ENCODE measurements at regions not wholly inside any gene's neighbourhood (a gene's known extent, or its start where the extent isn't known, plus 50 kb on each side); places are given as distances from the start of the nearest gene placed in this dataset.

DNA sequence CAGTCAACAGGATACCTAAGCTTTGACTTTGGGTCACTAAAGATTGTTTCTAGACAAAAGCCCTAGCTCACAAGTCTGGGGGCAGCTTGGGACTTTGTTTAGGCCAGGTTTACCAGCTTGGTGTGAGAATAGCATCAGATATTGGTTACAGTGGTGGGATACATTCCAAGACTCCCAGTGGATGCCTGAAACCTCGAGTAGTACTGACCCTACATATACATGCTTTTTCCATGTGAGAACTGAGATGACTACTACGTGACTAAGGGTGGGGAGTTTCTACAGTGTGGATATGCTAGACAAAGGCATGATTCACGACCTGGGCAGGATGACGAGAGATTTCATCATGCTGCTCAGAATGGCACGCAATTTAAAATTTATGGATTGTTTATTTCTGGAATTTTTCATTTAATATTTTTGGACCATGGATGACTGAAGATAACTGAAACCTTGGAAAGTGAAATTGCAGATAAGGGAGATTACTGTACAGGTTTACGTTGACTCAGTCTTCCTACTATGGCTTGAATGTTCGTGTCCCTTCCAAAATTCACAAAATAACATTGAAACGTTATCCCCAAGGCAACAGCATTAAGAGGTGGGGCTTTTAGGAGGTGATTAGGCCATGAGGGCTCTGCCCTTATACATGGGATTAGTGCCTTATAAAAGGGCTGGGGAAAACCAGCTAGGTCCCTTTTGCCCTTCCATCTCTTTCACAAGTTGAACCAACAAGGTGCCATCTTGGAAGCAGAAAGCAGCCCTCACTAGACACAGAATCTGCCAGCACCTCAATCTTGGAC, 50.2 kb upstream of the CTAGE1 start:
- Histone ChIP-seq H3K4me3 (ENCODE audit: control insufficient read depth in 1 of 2, extremely low read depth in 1 of 2, low read length in 1 of 2) (no peak overlapping the region), H3K27ac (ENCODE audit: low read length) (no peak overlapping the region), H3K36me3 (ENCODE audit: control insufficient read depth in 2 of 2, extremely low read depth in 1 of 2, insufficient read depth in 1 of 2, low read length in 1 of 2) (no peaks in the 10 kb centered on the region), H3K9me3 (no peaks in the 10 kb centered on the region), H3K4me1 (ENCODE audit: control insufficient read depth in 1 of 2, extremely low read depth in 1 of 2, insufficient read depth in 2 of 2, low read length in 2 of 2) (peaks cover 0 to 7% of the 10 kb centered on the region in 2 experiments), H3K27me3 (replicated peaks in 1 of 2; ENCODE audit: control insufficient read depth in 2 of 2, extremely low read depth in 1 of 2, insufficient read depth in 2 of 2, low read length in 1 of 2) (no peaks in the 10 kb centered on the region)
- WGBS (ENCODE audit: insufficient coverage), result 87% methylated on average over 3 of the region's 8 CpGs
- ATAC-seq (replicated peaks in 1 of 4), result no peak
- no peak for DNase-seq
- Mint-ChIP-seq H3K4me1 (peaks cover 0 to 4% (median 0%) of the 10 kb centered on the region in 3 donors), H3K27ac (no peak overlapping the region), H3K27me3 (peaks cover 0 to 3% of the 10 kb centered on the region in 2 donors), H3K9me3 (peaks cover 0 to 4% (median 3%) of the 10 kb centered on the region in 3 donors), H3K4me3 (no peak overlapping the region), H3K36me3 (no peaks in the 10 kb centered on the region)
- ChIA-PET POLR2A (no interaction called here), CTCF (no interaction called here)

DNA sequence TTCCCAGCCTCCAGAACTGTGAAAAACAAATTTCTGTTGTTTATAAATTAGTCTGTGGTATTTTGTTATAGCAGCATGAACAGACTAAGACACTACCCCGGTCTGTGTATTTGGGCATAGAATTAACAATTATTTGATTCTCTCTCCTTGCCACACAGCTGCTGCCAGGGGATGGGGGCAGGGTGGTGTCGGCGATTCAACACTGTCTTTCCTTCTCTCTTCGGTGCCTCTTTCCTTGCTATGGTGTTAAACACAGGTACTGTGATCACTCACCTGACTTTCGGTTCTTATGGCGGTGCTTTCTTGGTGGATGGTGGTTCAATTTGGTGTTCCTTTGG, 50.8 kb upstream of the CTAGE1 start:
- H3K36me3 ChIP-seq (ENCODE audit: control insufficient read depth in 2 of 2, extremely low read depth in 1 of 2, insufficient read depth in 1 of 2, low read length in 1 of 2), result no peaks in the 10 kb centered on the region
- ATAC-seq (replicated peaks in 1 of 4), result no peak
- Mint-ChIP-seq H3K4me1 (peaks cover 0 to 4% (median 0%) of the 10 kb centered on the region in 3 donors), H3K9me3 (peaks cover 0 to 4% (median 3%) of the 10 kb centered on the region in 3 donors), H3K36me3 (no peaks in the 10 kb centered on the region), H3K4me3 (no peak overlapping the region), H3K27ac (no peak overlapping the region), H3K27me3 (peaks cover 0 to 3% of the 10 kb centered on the region in 2 donors)
- CTCF ChIA-PET, result no interaction called here
- no peak overlapping the region for H3K4me3 ChIP-seq (ENCODE audit: control insufficient read depth in 1 of 2, extremely low read depth in 1 of 2, low read length in 1 of 2)
- 100% methylated on average over 3 of the region's 6 CpGs for WGBS (ENCODE audit: insufficient coverage)
- no peaks in the 10 kb centered on the region for H3K9me3 ChIP-seq
- no peak for DNase-seq
- POLR2A ChIA-PET, result no interaction called here
- peaks cover 0 to 7% of the 10 kb centered on the region in 2 experiments for H3K4me1 ChIP-seq (ENCODE audit: control insufficient read depth in 1 of 2, extremely low read depth in 1 of 2, insufficient read depth in 2 of 2, low read length in 2 of 2)
- H3K27ac ChIP-seq (ENCODE audit: low read length), result no peak overlapping the region
- no peaks in the 10 kb centered on the region for H3K27me3 ChIP-seq (replicated peaks in 1 of 2; ENCODE audit: control insufficient read depth in 2 of 2, extremely low read depth in 1 of 2, insufficient read depth in 2 of 2, low read length in 1 of 2)

GRCh38 chr18:22469061-22469734, 51.5 kb upstream of the CTAGE1 start:
- DNase-seq, result no peak
- Histone ChIP-seq H3K36me3 (ENCODE audit: control insufficient read depth in 2 of 2, extremely low read depth in 1 of 2, insufficient read depth in 1 of 2, low read length in 1 of 2) (no peaks in the 10 kb centered on the region), H3K4me3 (ENCODE audit: control insufficient read depth in 1 of 2, extremely low read depth in 1 of 2, low read length in 1 of 2) (no peak overlapping the region), H3K27me3 (replicated peaks in 1 of 2; ENCODE audit: control insufficient read depth in 2 of 2, extremely low read depth in 1 of 2, insufficient read depth in 2 of 2, low read length in 1 of 2) (no peaks in the 10 kb centered on the region), H3K9me3 (no peaks in the 10 kb centered on the region), H3K4me1 (ENCODE audit: control insufficient read depth in 1 of 2, extremely low read depth in 1 of 2, insufficient read depth in 2 of 2, low read length in 2 of 2) (peaks cover 0 to 7% of the 10 kb centered on the region in 2 experiments), H3K27ac (ENCODE audit: low read length) (no peak overlapping the region)
- peaks cover 2 to 4% (median 3%) of the 10 kb centered on the region in 3 donors for H3K9me3 Mint-ChIP-seq
- peaks cover 0 to 4% (median 0%) of the 10 kb centered on the region in 3 donors for H3K4me1 Mint-ChIP-seq
- no CpG with 5 or more reads among the region's 6 CpGs for WGBS (ENCODE audit: insufficient coverage)
- no peak overlapping the region for H3K4me3 Mint-ChIP-seq
- no peaks in the 10 kb centered on the region for H3K36me3 Mint-ChIP-seq
- CTCF ChIA-PET, result no interaction called here
- peaks cover 0 to 3% of the 10 kb centered on the region in 2 donors for H3K27me3 Mint-ChIP-seq
- POLR2A ChIA-PET, result no interaction called here
- ATAC-seq (replicated peaks in 1 of 4), result no peak
- no peak overlapping the region for H3K27ac Mint-ChIP-seq

DNA sequence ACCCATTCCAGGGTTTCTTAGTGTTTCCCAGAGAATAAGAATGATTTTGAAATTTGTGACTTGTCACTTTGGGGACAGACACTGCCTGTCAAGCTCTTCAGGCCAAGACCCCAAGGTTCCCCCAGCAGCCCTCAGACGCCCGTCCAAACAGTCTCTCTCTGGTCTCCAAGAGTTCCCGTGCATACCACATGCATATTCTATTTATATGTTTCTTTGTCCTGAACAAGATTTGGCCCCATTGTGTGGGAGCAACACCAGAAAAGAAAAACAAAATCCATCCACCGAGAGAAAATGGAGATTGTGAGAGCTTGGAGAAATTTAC, 52.2 kb upstream of the CTAGE1 start:
- peaks cover 0 to 3% of the 10 kb centered on the region in 2 donors for H3K27me3 Mint-ChIP-seq
- Histone ChIP-seq H3K27me3 (replicated peaks in 1 of 2; ENCODE audit: control insufficient read depth in 2 of 2, extremely low read depth in 1 of 2, insufficient read depth in 2 of 2, low read length in 1 of 2) (no peaks in the 10 kb centered on the region), H3K27ac (ENCODE audit: low read length) (no peak overlapping the region), H3K4me1 (ENCODE audit: control insufficient read depth in 1 of 2, extremely low read depth in 1 of 2, insufficient read depth in 2 of 2, low read length in 2 of 2) (peaks cover 0 to 7% of the 10 kb centered on the region in 2 experiments), H3K9me3 (no peaks in the 10 kb centered on the region), H3K36me3 (ENCODE audit: control insufficient read depth in 2 of 2, extremely low read depth in 1 of 2, insufficient read depth in 1 of 2, low read length in 1 of 2) (no peaks in the 10 kb centered on the region), H3K4me3 (ENCODE audit: control insufficient read depth in 1 of 2, extremely low read depth in 1 of 2, low read length in 1 of 2) (no peak overlapping the region)
- DNase-seq, result no peak
- H3K4me3 Mint-ChIP-seq, result no peak overlapping the region
- ATAC-seq (replicated peaks in 1 of 4), result no peak
- CTCF ChIA-PET, result no interaction called here
- 80% methylated on average over 2 of the region's 4 CpGs for WGBS (ENCODE audit: insufficient coverage)
- H3K4me1 Mint-ChIP-seq, result peaks cover 0 to 4% (median 0%) of the 10 kb centered on the region in 3 donors
- no peak overlapping the region for H3K27ac Mint-ChIP-seq
- H3K9me3 Mint-ChIP-seq, result peaks cover 2 to 4% (median 3%) of the 10 kb centered on the region in 3 donors
- no peaks in the 10 kb centered on the region for H3K36me3 Mint-ChIP-seq
- POLR2A ChIA-PET, result no interaction called here

GRCh38 chr18:22470248-22471235, 52.8 kb upstream of the CTAGE1 start:
- H3K27ac ChIP-seq (ENCODE audit: low read length), result no peak overlapping the region
- H3K4me3 Mint-ChIP-seq, result no peak overlapping the region
- H3K9me3 ChIP-seq, result no peaks in the 10 kb centered on the region
- H3K9me3 Mint-ChIP-seq, result peaks cover 2 to 8% (median 7%) of the 10 kb centered on the region in 3 donors
- DNase-seq (no peak), ATAC-seq (replicated peaks in 1 of 4) (no peak)
- ChIA-PET POLR2A (no interaction called here), CTCF (no interaction called here)
- H3K27me3 Mint-ChIP-seq, result peaks cover 0 to 5% of the 10 kb centered on the region in 2 donors
- 75% methylated on average over 10 of the region's 12 CpGs for WGBS (ENCODE audit: insufficient coverage)
- H3K27me3 ChIP-seq (replicated peaks in 1 of 2; ENCODE audit: control insufficient read depth in 2 of 2, extremely low read depth in 1 of 2, insufficient read depth in 2 of 2, low read length in 1 of 2), result no peaks in the 10 kb centered on the region
- H3K4me1 Mint-ChIP-seq, result peaks cover 0 to 4% (median 0%) of the 10 kb centered on the region in 3 donors
- no peaks in the 10 kb centered on the region for H3K36me3 Mint-ChIP-seq
- H3K36me3 ChIP-seq (ENCODE audit: control insufficient read depth in 2 of 2, extremely low read depth in 1 of 2, insufficient read depth in 1 of 2, low read length in 1 of 2), result no peaks in the 10 kb centered on the region
- H3K27ac Mint-ChIP-seq, result no peak overlapping the region
- H3K4me3 ChIP-seq (ENCODE audit: control insufficient read depth in 1 of 2, extremely low read depth in 1 of 2, low read length in 1 of 2), result no peak overlapping the region
- peaks cover 0 to 7% of the 10 kb centered on the region in 2 experiments for H3K4me1 ChIP-seq (ENCODE audit: control insufficient read depth in 1 of 2, extremely low read depth in 1 of 2, insufficient read depth in 2 of 2, low read length in 2 of 2)

DNA sequence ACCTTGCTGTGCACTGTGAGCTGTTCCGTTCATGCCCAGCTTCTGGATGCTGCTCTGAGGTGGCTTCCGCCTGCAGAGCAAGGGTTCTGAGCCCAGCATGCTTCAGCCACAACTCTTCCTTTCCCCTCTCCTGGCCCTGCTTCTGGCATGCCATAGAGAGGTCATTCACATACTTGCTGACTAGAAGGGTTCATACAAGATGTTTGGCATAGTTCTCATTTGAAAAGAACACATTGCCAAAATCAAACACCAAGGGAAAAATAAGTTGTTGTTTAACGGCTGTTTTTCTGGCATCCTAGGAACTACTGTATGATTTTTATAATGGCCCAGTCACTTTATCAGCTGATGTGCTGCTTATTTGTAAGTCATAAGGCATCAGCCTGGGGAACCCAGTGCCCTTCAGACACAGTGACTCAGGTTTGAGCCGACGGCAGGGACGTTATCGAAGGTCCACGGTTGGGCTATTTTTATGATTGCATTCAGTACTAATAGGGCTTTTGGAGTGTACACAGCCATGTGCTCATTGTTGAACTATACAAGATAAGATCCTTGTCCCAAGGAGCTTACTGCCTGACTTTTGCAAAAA, 53.9 kb upstream of the CTAGE1 start:
- CTCF ChIA-PET, result no interaction called here

More for the DNA sequence above, 53.9 kb upstream of the CTAGE1 start:
- H3K27me3 Mint-ChIP-seq, result peaks cover 0 to 9% of the 10 kb centered on the region in 2 donors
- POLR2A ChIA-PET, result no interaction called here
- H3K4me1 Mint-ChIP-seq, result no peaks in the 10 kb centered on the region
- H3K9me3 Mint-ChIP-seq, result peaks cover 2 to 7% (median 4%) of the 10 kb centered on the region in 3 donors
- H3K27me3 ChIP-seq (replicated peaks in 1 of 2; ENCODE audit: control insufficient read depth in 2 of 2, extremely low read depth in 1 of 2, insufficient read depth in 2 of 2, low read length in 1 of 2), result no peaks in the 10 kb centered on the region
- no peak overlapping the region for H3K27ac ChIP-seq (ENCODE audit: low read length)
- H3K27ac Mint-ChIP-seq, result no peak overlapping the region
- no peaks in the 10 kb centered on the region for H3K36me3 ChIP-seq (ENCODE audit: control insufficient read depth in 2 of 2, extremely low read depth in 1 of 2, insufficient read depth in 1 of 2, low read length in 1 of 2)
- no peaks in the 10 kb centered on the region for H3K36me3 Mint-ChIP-seq
- DNase-seq (no peak), ATAC-seq (replicated peaks in 1 of 4) (no peak)
- H3K9me3 ChIP-seq, result no peaks in the 10 kb centered on the region
- no peak overlapping the region for H3K4me3 Mint-ChIP-seq
- WGBS (ENCODE audit: insufficient coverage), result 97% methylated on average over 6 of the region's 8 CpGs
- peaks cover 0 to 4% of the 10 kb centered on the region in 2 experiments for H3K4me1 ChIP-seq (ENCODE audit: control insufficient read depth in 1 of 2, extremely low read depth in 1 of 2, insufficient read depth in 2 of 2, low read length in 2 of 2)
- no peak overlapping the region for H3K4me3 ChIP-seq (ENCODE audit: control insufficient read depth in 1 of 2, extremely low read depth in 1 of 2, low read length in 1 of 2)
